CD4-positive, alpha-beta T cell treated with Interferon alpha-2 for 1 hour (primary cell): ENCODE measurements at regions not wholly inside any gene's neighbourhood (a gene's known extent, or its start where the extent isn't known, plus 50 kb on each side); places are given as distances from the start of the nearest gene placed in this dataset.

Experiments used
- DNase-seq, 2 donors: peaks; one replicate each; pipeline ENCODE4 v3.0.0-alpha.2; 2020 to 2022

DNA sequence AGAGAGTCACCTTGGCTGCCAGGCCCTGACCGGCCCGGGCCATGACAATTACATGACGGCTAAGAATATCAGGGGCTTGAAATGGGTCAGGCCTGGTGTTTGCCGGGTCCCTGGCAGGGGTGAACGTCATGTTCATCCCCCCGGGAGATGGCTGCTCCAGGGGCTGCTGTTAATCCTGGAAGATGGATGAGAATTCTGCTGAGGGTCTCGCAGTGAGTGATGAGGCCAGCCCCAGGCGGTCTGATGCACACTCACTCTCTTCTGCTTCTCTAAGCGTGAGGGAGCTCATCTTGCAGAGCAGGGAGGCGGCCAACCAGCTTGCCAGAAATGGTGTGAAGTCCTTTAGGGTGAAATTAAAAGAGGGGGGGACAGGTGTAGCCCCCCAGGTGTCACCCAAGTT lies 101.3 kb upstream of the ANO1 start:
- DNase-seq: no peak

GRCh38 chr11:69977951-69978350 lies 100.2 kb upstream of the ANO1 start:
- no peak for DNase-seq

GRCh38 chr11:69978841-69979614 lies 99.1 kb upstream of the ANO1 start:
- DNase-seq: no peak

DNA sequence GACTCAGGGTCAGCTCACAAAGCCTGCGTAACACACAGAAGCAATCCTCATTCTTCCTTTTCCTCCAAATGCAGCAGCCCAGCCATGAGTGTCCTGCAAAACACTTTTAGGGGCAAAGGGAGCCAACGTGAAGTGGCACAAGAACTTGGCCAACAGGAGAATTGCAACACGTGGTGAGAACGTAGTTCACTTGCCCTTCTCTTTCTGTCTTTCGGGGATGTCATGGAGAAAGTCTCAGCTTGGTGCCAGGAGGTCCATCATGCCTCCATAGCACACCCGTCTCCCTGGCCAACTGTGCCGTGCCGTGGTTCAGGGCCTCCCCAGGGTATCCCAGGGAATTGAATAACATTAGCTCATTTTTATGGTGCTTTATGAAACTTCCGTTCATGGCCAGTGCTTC lies 98.5 kb upstream of the ANO1 start:
- no peak for DNase-seq

DNA sequence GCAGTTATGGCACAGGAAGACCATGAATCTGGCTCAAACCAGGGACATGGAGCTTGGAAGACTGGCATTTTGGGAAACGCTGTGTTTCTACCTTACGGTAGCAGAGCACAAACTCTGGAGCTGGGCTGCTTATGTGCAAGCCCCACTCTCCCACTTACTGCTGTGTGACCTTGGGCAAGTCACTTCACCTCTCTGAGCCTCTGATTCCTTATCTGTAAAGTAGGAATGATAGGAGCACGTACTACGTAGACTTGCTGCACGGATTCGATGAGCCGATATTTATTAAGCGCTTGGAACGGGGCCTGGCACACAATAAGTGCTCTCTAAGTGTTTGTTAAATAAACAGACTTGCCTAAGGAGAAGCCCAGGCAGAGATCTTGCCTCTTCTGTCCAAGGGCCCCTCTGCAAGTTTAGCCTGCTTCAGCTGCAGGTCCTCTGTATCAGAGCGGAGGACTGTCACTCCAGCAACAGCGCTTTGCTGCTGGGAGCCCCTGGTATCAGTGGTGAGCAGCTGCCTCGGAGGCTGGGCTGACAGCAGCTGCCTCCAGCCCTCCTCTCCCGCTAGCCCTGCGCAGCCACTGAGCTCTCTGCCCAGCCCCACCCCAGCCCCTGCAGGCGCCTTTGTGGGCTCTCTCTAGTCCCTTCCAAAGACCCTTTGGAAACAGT lies 96.9 kb upstream of the ANO1 start:
- no peak for DNase-seq

DNA sequence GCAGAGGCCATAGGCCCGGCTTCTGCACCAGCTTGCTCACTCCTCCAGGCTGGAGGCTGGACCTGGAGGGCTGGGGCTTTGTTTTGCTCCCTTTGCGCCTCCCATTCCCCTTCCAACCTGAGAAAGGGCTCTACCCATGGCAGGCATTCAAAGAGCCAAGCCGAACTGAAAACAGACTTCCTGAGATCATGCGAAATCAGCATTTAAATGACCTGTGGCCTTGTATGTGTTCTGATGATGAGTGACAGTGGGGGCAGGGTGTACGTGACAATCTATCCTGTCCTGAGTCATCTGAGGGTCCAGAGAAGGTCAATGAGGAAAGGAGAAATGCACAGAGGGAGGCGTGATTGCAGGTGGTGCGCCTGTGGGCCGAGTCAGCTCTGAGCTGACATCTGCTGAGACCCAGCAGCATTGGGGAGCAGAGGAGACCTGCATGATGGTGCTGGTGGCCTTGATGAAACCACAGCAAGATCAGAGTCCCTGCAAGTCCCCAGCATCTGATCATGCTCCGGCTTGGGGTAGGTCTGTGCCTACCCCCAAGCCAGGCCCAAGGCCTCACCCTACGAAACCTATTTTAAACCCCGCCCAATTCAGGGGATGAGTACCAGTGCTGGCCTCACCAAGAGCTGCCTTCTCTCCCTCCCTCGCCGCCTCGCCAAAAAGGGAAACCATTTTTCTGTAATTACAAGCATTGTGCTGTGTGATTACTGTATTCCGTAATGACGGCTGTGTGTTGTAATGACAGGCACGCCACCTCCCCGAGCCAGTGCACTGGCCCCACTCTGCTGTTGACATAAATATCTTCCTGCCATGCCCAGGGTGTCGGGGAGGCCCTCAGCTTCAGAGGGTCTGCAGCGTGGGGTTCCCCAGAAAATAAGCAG lies 95.2 kb upstream of the ANO1 start:
- DNase-seq: no peak

DNA sequence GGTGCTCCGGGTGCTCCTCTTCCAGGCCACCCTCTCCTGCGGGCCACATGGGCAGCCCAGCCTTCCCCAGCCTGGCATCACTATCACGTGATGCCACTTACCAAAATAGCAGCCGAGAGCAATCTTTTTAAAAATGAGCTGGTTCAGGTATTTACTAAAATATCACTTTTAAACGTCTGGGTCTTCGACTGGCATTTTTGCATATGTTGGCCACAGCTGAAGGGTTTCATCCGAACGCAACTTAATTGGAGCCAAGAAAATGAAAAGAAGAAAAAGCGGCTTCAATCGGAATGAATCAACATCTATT lies 94.6 kb upstream of the ANO1 start:
- no peak for DNase-seq

DNA sequence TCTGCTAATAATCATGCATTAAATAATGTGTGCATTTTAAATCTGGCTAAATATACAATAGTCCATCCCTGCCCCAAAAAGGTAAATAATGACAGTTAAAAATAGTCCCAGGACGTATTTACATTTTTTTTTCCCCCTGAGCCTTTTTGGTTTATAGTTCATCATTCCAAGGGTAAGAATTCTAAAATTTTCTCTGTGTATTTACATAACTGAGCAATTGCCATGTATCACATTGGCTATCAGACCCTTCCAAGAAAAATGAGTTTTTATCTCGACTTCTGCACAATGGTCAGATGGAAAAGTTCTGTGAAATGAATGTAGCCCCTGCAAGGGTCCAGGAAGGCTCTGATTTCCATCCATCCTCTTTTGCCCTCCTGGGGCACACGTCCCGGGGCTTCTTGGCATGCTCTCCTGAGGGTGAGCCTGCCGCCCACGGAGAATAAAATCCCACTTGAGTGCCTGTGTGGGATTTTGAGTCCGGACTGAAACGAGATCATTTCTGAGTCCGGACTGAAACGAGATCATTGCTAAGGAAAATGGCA lies 94.1 kb upstream of the ANO1 start:
- no peak for DNase-seq

DNA sequence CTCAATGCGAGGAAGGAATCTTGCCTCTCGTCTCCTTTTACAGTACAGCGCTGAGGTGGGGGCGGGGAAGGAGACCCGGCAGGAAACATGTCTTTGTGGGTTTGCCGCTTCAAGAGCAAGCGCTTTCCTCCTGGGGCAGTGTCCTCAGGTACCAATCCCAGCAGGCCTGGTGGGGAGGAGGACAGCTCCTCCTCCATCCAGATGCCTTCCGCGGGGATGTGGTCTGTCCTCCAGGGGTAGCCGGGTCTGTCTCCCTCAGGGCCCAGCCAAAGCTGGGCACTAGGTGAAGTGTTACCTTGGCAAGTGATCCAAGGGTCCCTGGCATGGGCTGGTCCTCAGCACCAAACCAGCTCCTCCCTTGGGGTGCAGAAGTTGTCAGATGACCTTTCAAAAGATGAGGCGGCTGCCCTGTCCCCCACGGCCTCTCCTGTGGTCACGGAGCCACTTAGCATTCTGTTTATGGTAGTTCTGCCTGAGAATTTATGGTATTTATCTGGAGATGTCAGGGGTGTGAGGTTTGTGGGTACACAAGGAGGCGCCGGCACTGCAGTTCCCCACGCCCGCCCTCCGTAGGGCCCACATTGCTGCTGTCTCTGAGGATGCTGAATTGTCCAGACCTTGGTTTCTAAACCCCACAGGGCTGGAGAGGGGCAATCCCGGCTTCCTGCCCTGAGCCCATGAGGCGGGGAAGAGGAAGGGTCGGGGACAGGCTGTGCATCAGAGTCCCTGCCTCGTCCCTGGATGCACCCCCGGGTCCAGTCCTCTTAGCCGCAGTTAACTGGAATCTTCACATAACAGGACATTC lies 93.5 kb upstream of the ANO1 start:
- no peak for DNase-seq

- DNase-seq: no peak
These were observed 92.8 kb upstream of the ANO1 start for GRCh38 chr11:69985331-69985640.

- DNase-seq: no peak
These were observed 92.3 kb upstream of the ANO1 start for GRCh38 chr11:69985641-69986439.

DNA sequence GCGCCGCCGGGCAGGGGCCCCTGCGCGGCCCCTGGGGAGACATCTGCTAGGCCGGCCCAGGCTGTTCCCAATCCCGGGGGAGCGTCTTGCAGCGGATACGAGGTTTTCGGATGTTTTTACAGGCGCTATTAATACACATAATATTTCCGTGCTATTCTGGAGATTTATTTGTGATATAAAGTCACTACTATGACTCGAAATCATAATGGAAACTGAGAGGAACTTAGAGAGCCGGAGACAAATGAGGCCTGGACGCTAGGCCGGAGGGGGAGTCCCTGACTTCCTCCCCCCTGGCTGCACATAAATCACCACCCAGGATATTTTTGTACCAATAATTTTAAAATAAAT lies 91.7 kb upstream of the ANO1 start:
- DNase-seq: no peak

DNA sequence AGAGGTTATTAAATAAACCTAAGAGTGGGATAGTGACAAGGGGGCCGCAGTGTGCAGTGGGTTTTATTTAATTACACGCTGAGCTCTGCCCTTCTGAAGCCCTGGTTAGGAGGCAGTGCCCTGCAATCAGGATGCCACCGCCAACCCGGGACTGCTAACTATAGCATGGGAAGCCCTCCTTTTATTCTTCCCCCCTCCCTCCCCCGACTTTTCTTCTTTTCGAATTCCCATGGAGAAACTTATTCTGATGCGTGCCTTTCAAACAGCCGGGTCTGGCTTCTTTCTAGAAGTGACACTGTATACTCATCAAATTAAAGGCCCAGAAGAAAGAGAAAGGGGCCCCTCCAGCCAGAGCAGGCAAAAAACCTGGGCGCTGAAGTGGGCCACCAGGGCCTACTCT lies 91.3 kb upstream of the ANO1 start:
- no peak for DNase-seq

- DNase-seq: no peak
These were observed 86.1 kb upstream of the ANO1 start for GRCh38 chr11:69992026-69992425.

GRCh38 chr11:69992943-69993694 lies 85.0 kb upstream of the ANO1 start:
- DNase-seq: no peak

DNA sequence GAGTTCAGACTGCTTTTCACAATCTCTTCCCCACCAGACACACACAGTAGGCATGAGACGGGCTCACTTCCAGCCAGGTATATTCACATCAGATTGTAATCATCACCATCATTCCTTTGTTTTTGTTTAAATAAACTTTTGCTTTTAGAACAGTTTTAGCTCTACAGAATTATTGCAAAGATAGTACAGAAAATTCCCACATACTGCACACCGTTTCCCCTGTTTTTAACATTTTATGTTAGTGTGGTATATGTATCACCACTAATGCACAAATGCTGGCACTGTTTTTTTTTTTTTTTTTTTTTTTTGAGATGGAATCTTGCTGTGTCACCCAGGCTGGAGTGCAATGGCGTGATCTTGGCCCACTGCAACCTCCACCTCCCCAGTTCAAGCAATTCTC lies 83.3 kb upstream of the ANO1 start:
- no peak for DNase-seq

- no peak for DNase-seq
These were observed 82.4 kb upstream of the ANO1 start for GRCh38 chr11:69995697-69996096.

DNA sequence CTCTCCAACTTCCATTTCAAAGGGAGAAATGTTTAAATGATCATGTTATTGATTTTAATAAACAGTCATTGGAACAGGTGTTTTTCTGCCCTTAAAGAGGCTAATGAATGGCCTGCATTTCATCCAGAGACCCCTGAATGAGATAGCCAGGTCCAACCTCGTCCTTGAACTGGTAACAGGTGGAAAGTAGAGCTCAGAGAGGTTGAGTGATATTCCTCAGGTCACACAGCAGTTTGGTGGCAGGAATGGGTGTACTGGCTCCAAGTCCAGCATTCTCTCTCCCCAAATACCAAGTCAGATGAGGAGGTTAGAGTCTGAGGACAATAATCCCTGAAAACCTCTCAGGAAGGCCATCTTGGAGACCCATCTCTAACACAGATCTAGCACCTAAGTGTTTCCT lies 81.7 kb upstream of the ANO1 start:
- DNase-seq: no peak

GRCh38 chr11:69997352-69997751 lies 80.8 kb upstream of the ANO1 start:
- DNase-seq: no peak

- no peak for DNase-seq
These were observed 78.4 kb upstream of the ANO1 start for GRCh38 chr11:69999721-70000120.

GRCh38 chr11:70000228-70000627 lies 77.9 kb upstream of the ANO1 start:
- DNase-seq: no peak

GRCh38 chr11:70001246-70001645 lies 76.9 kb upstream of the ANO1 start:
- DNase-seq: no peak
